Posterior cingulate gyrus (tissue), 11 donors: ENCODE measurements at regions not wholly inside any gene's neighbourhood (a gene's known extent, or its start where the extent isn't known, plus 50 kb on each side); places are given as distances from the start of the nearest gene placed in this dataset.
"Not testable (repeated sequence)": the region's sequence is repeated elsewhere in the genome, so short reads cannot be mapped to it uniquely, and the experiment has no call there.

Source experiments
- DNase-seq, 10 donors: peaks; one replicate each; pipeline versions ENCODE4 v3.0.0 to v3.0.0-alpha.2; 2020 to 2021; ENCODE audit warnings: mixed read lengths in 3 of 10
- intact Hi-C: fragments of 100-400 bp; cut with DNase I; formaldehyde crosslinking; loops from one replicate; pipeline ENCODE4 v1.15.1; 2023

DNA sequence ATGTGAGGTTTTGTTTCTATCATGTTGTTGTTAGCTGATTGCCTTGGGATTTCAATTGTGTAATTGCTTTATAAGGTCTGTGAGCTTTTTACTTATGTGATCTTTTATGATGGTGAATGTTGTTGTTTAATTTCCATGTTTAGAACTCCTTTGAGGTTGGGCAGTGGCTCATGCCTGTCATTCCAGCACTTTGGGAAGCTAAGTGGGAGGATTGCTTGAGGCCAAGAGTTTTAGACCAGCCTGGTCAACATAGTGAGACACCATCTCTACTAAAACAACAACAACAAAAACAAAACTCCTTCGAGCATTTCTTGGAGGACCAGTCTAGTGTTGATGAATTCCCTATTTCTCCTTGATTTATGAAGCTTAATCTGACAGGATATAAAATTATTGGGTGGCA is 102.1 kb upstream of the PMCH start:
- intact Hi-C loops, result no loop called here
- no peak for DNase-seq

DNA sequence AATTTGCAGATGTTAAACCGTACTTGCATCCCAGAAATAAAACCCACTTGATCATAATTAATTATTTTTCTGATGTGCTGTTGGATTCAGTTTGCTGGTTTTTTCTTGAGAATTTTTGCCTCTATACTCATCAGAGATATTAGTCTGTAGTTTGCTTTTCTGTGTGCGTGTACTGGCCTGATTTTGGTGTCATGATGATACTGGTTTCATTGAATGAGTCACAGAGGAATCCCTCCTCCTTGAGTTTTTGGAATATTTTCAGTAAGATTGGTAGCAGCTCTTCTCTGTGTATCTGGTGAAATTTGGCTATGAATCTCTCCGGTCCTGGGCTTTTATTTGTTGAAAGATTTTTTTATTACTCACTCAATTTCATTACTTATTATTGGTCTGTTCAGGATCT is 100.4 kb upstream of the PMCH start:
- no peak for DNase-seq

DNA sequence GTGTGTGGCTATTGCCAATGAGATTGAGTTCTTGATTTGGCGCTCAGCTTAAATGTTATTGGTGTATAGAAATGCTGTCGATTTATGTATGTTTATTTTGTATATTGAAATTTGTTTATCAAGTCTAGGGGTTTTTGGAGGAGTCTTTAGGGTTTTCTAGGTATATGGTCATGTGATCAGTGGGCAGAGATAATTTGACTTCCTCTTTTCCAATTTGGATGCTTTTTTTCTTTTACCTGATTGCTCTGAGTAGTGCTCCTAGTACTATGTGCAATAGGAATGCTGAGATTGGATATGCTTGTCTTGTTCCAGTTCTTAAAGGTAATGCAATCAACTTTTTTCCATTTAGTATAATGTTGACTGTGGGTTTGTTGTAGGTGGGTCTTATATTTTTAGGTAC is 99.8 kb upstream of the PMCH start:
- DNase-seq, result no peak
- intact Hi-C loops, result no loop called here

More for the DNA sequence above, 100.4 kb upstream of the PMCH start:
- intact Hi-C loops, result no loop called here

GRCh38 chr12:102294568-102294967 is 96.9 kb upstream of the PMCH start:
- DNase-seq, result no peak
- intact Hi-C loops, result no loop called here

DNA sequence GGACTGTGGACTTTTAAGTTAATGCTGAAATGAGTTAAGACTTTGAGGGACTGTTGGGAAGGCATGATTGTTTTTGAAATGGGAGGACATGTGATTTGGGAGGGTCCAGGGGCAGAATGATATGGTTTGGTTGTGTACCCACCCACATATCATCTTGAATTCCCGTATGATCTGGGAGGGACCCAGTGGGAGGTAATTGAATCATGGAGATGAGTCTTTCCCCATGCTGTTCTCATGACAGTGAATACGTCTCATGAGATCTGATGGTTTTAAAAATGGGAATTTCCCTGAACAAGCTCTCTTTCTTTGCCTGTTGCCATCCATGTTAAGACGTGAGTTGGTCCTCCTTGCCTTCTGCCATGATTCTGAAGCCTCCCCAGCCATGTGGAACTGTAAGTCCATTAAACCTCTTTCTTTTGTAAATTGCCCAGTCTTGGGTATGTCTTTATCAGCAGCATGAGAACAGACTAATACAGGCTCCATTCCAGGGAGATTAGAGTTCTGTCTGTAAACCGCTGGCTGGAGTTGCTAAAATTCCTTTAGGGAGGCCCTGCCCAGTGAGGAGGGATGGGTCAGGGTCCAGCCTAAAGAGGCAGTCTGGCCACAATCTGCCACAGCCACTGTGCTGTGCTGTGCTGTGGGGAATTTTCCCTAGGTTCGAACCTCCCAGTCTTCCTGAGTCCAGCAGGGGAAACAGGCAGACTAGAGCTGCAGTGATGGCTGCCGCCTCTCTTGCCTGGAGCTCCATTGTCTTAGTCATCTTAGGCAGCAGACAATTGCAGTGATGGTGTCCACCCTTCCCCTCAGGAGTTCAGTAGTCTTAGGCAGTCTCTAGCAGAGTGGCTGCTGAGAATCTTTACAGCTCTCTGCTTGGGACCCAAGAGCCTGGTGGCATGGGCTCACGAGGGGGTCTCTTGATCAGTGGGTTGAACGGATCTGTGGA is 94.1 kb upstream of the PMCH start:
- intact Hi-C loops, DNase-seq: not testable (repeated sequence)

DNA sequence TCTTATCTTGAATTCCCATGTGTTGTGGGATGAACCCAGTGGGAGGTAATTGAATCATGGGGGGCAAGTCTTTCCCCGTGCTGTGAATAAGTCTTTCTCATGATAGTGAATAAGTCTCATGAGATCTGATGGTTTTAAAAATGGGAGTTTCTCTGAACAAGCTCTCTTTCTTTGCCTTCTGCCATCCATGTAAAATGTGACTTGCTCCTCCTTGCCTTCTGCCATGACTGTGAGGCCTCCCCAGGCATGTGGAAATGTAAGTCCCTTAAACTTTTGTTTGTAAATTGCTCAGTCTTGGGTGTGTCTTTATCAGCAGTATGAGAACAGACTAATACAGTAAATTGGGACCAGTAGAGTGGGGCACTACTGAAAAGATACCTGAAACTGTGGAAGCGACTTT is 92.1 kb upstream of the PMCH start:
- intact Hi-C loops, DNase-seq: not testable (repeated sequence)

- intact Hi-C loops, result no loop called here
- DNase-seq, result no peak
Observed at GRCh38 chr12:102281231-102281630, 83.6 kb upstream of the PMCH start.

GRCh38 chr12:102255687-102256086 is 58.1 kb upstream of the PMCH start:
- intact Hi-C loops, DNase-seq: not testable (repeated sequence)

- peak in 1 of 10 donors; percentile 68 for DNase-seq
- intact Hi-C loops, result not testable (repeated sequence)
Observed at GRCh38 chr12:102251005-102251404, 53.4 kb upstream of the PMCH start.

- DNase-seq, result no peak
- intact Hi-C loops, result no loop called here
Observed at GRCh38 chr12:102249079-102249841, 51.6 kb upstream of the PMCH start.
